HCT116 (cell line): ENCODE measurements at regions not wholly inside any gene's neighbourhood (a gene's known extent, or its start where the extent isn't known, plus 50 kb on each side); places are given as distances from the start of the nearest gene placed in this dataset.

Experiments used
- ATF3 ChIP-seq: IDR thresholded peaks from 2 replicates; pipeline ENCODE4 v1.6.1; 2012
- CTCF ChIP-seq, 3 experiments: fragments of 200-600 bp in 1 of 3; sonication (generic) in 1 of 3; IDR thresholded peaks in 2 of 3; conservative IDR thresholded peaks in 1 of 3; 2 replicates each; pipeline ENCODE4 v1.5.1; 2012 to 2017; ENCODE audit warnings: low read depth in 2 of 3, low read length in 2 of 3, antibody characterized with exemption in 1 of 3, borderline replicate concordance in 1 of 3, control low read depth in 1 of 3, mild to moderate bottlenecking in 1 of 3, mixed read lengths in 1 of 3, mixed run types in 1 of 3, moderate library complexity in 1 of 3; ENCODE audit not compliant: insufficient read depth in 1 of 3
- EGR1 ChIP-seq: IDR thresholded peaks from 2 replicates; pipeline ENCODE4 v1.6.1; 2012; ENCODE audit warnings: low read depth
- EZH2 ChIP-seq: fragments of 200-600 bp; sonication (generic); IDR thresholded peaks from 2 replicates; pipeline ENCODE4 v1.6.1; 2017; ENCODE audit warnings: antibody characterized with exemption, mixed run types
- EZH2phosphoT487 ChIP-seq: fragments of 200-600 bp; IDR thresholded peaks from 2 replicates; pipeline ENCODE4 v1.6.1; 2018; ENCODE audit warnings: antibody characterized with exemption, borderline replicate concordance
- JUND ChIP-seq: IDR thresholded peaks from 2 replicates; pipeline ENCODE4 v1.6.1; 2012
- MAX ChIP-seq: IDR thresholded peaks from 2 replicates; pipeline ENCODE4 v1.6.1; 2012
- POLR2A ChIP-seq: IDR thresholded peaks from 2 replicates; pipeline ENCODE4 v1.7.0; 2011; ENCODE audit warnings: borderline replicate concordance; ENCODE audit not compliant: insufficient read depth, insufficient read length; ENCODE audit errors: extremely low read depth
- POLR2AphosphoS5 ChIP-seq: IDR thresholded peaks from 2 replicates; pipeline ENCODE4 v1.6.1; 2011; ENCODE audit warnings: mild to moderate bottlenecking, low read depth, low read length, moderate library complexity
- REST ChIP-seq: IDR thresholded peaks from 2 replicates; pipeline ENCODE4 v1.6.1; 2012; ENCODE audit warnings: low read depth
- SIN3A ChIP-seq: IDR thresholded peaks from 2 replicates; pipeline ENCODE4 v1.6.1; 2012; ENCODE audit warnings: low read depth
- YY1 ChIP-seq: IDR thresholded peaks from 2 replicates; pipeline ENCODE4 v1.6.1; 2011; ENCODE audit warnings: low read length, low read depth, moderate library complexity, mild to moderate bottlenecking; ENCODE audit not compliant: insufficient replicate concordance; ENCODE audit errors: extremely low read depth
- ZNF274 ChIP-seq: fragments of 200-500 bp; sonication (Bioruptor generic); IDR thresholded peaks from 2 replicates; pipeline ENCODE4 v1.6.1; 2014; ENCODE audit warnings: mild to moderate bottlenecking, low read depth, low read length, inconsistent platforms
- TF ChIP-seq, protein P1 (sequence below): IDR thresholded peaks from 2 replicates; pipeline ENCODE4 v1.6.1; 2011; ENCODE audit warnings: mild to moderate bottlenecking, low read length, moderate library complexity; ENCODE audit not compliant: insufficient replicate concordance; ENCODE audit errors: extremely low read depth

DNA sequence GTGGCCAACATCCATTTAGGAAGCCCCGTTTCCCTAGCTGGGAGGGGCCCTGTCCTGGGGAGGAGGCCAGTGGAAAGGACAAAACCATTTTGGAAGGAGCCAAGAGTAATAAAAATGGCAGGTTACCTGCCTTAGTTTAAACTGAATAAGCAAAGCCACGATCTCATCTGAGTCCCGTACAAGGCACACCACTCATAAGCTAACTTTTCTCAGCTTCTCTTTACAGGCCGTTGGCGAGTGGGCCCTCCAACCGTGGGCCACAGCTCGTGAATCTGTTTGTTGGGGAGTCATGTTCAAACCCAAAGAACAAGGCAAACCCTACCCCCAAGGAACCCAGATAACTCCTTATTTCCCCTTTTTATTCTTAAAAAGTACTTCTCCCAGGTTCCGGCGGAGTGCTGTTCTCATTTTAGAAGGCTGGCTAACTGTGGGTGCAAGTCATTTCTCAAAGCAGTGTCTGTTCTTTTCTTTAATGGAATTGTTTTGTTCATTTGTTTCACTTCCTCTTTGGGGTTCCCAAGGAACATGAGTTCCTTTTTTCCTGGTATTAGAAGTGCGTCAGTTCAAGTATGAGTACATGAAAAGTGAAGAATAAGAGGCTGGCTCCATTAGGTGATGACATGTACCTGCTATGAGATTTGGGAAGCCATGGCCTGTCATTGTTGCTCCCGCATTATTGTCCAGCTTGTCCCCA, 89.0 kb downstream of the PSMG1 start:
- TF ChIP-seq SIN3A (no peak), POLR2A (no peak), ATF3 (no peak), CTCF (IDR thresholded peaks at IDR 0.05 in 2 of 3, conservative IDR thresholded peaks at IDR 0.05 in 1 of 3; ENCODE audit: borderline replicate concordance in 1 of 3, insufficient read depth in 1 of 3, low read depth in 2 of 3, low read length in 2 of 3) (no peak), JUND (no peak), YY1 (no peak), MAX (no peak), EZH2phosphoT487 (no peak), EZH2 (no peak), EGR1 (no peak), POLR2AphosphoS5 (no peak), ZNF274 (no peak), REST (no peak)
- TF ChIP-seq, protein P1, sequence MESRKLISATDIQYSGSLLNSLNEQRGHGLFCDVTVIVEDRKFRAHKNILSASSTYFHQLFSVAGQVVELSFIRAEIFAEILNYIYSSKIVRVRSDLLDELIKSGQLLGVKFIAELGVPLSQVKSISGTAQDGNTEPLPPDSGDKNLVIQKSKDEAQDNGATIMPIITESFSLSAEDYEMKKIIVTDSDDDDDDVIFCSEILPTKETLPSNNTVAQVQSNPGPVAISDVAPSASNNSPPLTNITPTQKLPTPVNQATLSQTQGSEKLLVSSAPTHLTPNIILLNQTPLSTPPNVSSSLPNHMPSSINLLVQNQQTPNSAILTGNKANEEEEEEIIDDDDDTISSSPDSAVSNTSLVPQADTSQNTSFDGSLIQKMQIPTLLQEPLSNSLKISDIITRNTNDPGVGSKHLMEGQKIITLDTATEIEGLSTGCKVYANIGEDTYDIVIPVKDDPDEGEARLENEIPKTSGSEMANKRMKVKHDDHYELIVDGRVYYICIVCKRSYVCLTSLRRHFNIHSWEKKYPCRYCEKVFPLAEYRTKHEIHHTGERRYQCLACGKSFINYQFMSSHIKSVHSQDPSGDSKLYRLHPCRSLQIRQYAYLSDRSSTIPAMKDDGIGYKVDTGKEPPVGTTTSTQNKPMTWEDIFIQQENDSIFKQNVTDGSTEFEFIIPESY = no peak
